Left ventricle myocardium inferior (tissue), 1 donor: ENCODE measurements at regions not wholly inside any gene's neighbourhood (a gene's known extent, or its start where the extent isn't known, plus 50 kb on each side); places are given as distances from the start of the nearest gene placed in this dataset.

Experiments used
- DNase-seq: peaks from one replicate; pipeline ENCODE4 v3.0.0-alpha.2; 2020
- H3K27ac ChIP-seq: fragments of 200-600 bp; replicated peaks from 2 replicates; pipeline ENCODE4 v1.8.0; 2021
- H3K27me3 ChIP-seq: fragments of 200-600 bp; 2 replicates; pipeline ENCODE4 v1.8.0; 2021; ENCODE audit warnings: low read depth
- H3K36me3 ChIP-seq: fragments of 200-600 bp; 2 replicates; pipeline ENCODE4 v1.8.0; 2021
- H3K4me1 ChIP-seq: fragments of 200-600 bp; 2 replicates; pipeline ENCODE4 v1.8.0; 2021
- H3K4me3 ChIP-seq: fragments of 200-600 bp; 2 replicates; pipeline ENCODE4 v1.8.0; 2021; ENCODE audit warnings: mild to moderate bottlenecking, moderate library complexity
- H3K9me3 ChIP-seq: fragments of 200-600 bp; replicated peaks from 2 replicates; pipeline ENCODE4 v1.8.0; 2021
- CTCF ChIP-seq: fragments of 200-600 bp; IDR thresholded peaks from 2 replicates; pipeline ENCODE4 v1.8.0; 2021; ENCODE audit warnings: antibody characterized with exemption, mild to moderate bottlenecking, borderline replicate concordance
- intact Hi-C: fragments of 100-400 bp; cut with micrococcal nuclease; formaldehyde crosslinking; loops from one replicate; pipeline ENCODE4 v1.11.0; 2022
- donor health status: DM: no; HTN: yes; CAD: no; lungs with severe emphysema.

GRCh38 chr20:59468831-59469230, 135.5 kb upstream of the PHACTR3 start:
- Histone ChIP-seq H3K4me3 (no peak overlapping the region), H3K4me1 (no peaks in the 10 kb centered on the region), H3K27ac (no peak overlapping the region), H3K27me3 (peaks cover 34% of the 10 kb centered on the region), H3K9me3 (no peaks in the 10 kb centered on the region), H3K36me3 (no peaks in the 10 kb centered on the region)
- TF ChIP-seq CTCF = no peak
- intact Hi-C loops = no loop called here
- no peak for DNase-seq

GRCh38 chr20:59469267-59470252, 134.8 kb upstream of the PHACTR3 start:
- intact Hi-C loops = no loop called here
- H3K27me3 ChIP-seq = peaks cover 41% of the 10 kb centered on the region
- TF ChIP-seq CTCF = no peak
- no peak for DNase-seq
- H3K27ac ChIP-seq = no peak overlapping the region
- H3K36me3 ChIP-seq = no peaks in the 10 kb centered on the region
- H3K4me3 ChIP-seq = no peak overlapping the region
- no peaks in the 10 kb centered on the region for H3K4me1 ChIP-seq
- H3K9me3 ChIP-seq = no peaks in the 10 kb centered on the region

GRCh38 chr20:59470521-59470920, 133.8 kb upstream of the PHACTR3 start:
- Histone ChIP-seq H3K27ac (no peak overlapping the region), H3K9me3 (no peaks in the 10 kb centered on the region), H3K27me3 (peaks cover 37% of the 10 kb centered on the region), H3K4me3 (no peak overlapping the region), H3K36me3 (no peaks in the 10 kb centered on the region), H3K4me1 (no peaks in the 10 kb centered on the region)
- DNase-seq = no peak
- intact Hi-C loops = no loop called here
- TF ChIP-seq CTCF = no peak

GRCh38 chr20:59471653-59472421, 132.5 kb upstream of the PHACTR3 start:
- intact Hi-C loops = no loop called here
- no peaks in the 10 kb centered on the region for H3K4me1 ChIP-seq
- DNase-seq = no peak
- H3K36me3 ChIP-seq = no peaks in the 10 kb centered on the region
- H3K27ac ChIP-seq = no peak overlapping the region
- no peaks in the 10 kb centered on the region for H3K9me3 ChIP-seq
- no peak for TF ChIP-seq CTCF
- peaks cover 40% of the 10 kb centered on the region for H3K27me3 ChIP-seq
- no peak overlapping the region for H3K4me3 ChIP-seq

- Histone ChIP-seq H3K27me3 (peaks cover 54% of the 10 kb centered on the region), H3K9me3 (no peaks in the 10 kb centered on the region), H3K36me3 (no peaks in the 10 kb centered on the region), H3K4me1 (no peaks in the 10 kb centered on the region), H3K4me3 (no peak overlapping the region), H3K27ac (no peak overlapping the region)
- intact Hi-C loops = no loop called here
- no peak for DNase-seq
- TF ChIP-seq CTCF = no peak
Observed at GRCh38 chr20:59473742-59474141, 130.6 kb upstream of the PHACTR3 start.
